Testis (tissue), 2 donors: ENCODE measurements at regions not wholly inside any gene's neighbourhood (a gene's known extent, or its start where the extent isn't known, plus 50 kb on each side); places are given as distances from the start of the nearest gene placed in this dataset.

Experiments used
- DNase-seq: peaks from one replicate; pipeline ENCODE4 v3.0.0-alpha.2; 2019
- H3K27ac ChIP-seq, 2 donors: fragments of 200-600 bp; sonication (generic); one replicate each; pipeline ENCODE4 v1.5.1; 2019
- H3K27me3 ChIP-seq: fragments of 200-600 bp; sonication (generic); one replicate; pipeline ENCODE4 v1.5.1; 2019
- H3K36me3 ChIP-seq: fragments of 200-600 bp; sonication (generic); one replicate; pipeline ENCODE4 v1.5.1; 2017; ENCODE audit warnings: low read depth; ENCODE audit errors: missing control alignments
- H3K4me1 ChIP-seq: fragments of 200-600 bp; sonication (generic); one replicate; pipeline ENCODE4 v1.5.1; 2019
- H3K4me3 ChIP-seq, 2 donors: fragments of 200-600 bp; sonication (generic); one replicate each; pipeline ENCODE4 v1.5.1; 2017 to 2019
- H3K9me3 ChIP-seq: fragments of 200-600 bp; sonication (generic); one replicate; pipeline ENCODE4 v1.5.1; 2017
- POLR2A ChIP-seq: fragments of 450-650 bp; IDR thresholded peaks from one replicate; pipeline ENCODE4 v1.6.1; 2017; ENCODE audit warnings: antibody characterized with exemption, mild to moderate bottlenecking, moderate library complexity
- WGBS, 2 donors: methylation state at CpG; one replicate each; pipeline ENCODE4 v1.1.5; 2018; 5-methylcytosine and 5-hydroxymethylcytosine counted together
- intact Hi-C: fragments of 100-400 bp; cut with DNase I; formaldehyde crosslinking; loops from one replicate; pipeline ENCODE4 v1.15.1; 2023; ENCODE audit warnings: low total_unique reads
- TF ChIP-seq, protein P1 (sequence below), 3 experiments: fragments of 450-650 bp in 2 of 3; fragments of 200-600 bp in 1 of 3; sonication (generic) in 1 of 3; IDR thresholded peaks; one replicate each; pipeline ENCODE4 v1.5.1; 2016 to 2019; ENCODE audit warnings: antibody characterized with exemption in 3 of 3, mild to moderate bottlenecking in 2 of 3, moderate library complexity in 1 of 3

DNA sequence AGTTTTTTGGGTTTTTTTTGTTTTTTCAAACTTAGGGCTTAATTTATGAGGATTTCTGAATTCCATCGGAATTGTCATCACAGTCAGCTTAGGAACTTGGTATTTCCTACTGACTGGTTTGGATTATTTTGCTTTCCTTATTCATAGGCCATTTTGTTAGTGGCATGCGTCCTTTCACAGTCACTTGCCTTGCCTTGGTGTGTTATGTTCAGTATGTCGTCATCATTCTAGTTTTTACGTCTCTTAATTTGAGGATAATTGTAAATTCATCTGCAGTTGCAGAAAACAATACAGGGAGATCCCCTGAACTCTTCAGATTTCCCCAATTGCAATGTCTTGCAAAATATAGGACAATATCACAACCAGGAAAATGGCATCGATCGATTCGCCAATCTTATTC is 485.3 kb downstream of the CBLN2 start:
- H3K9me3 ChIP-seq, result no peaks in the 10 kb centered on the region
- H3K36me3 ChIP-seq, result no peaks in the 10 kb centered on the region
- WGBS, 2 donors, result 89 to 91% methylated on average over 7 of the region's 7 CpGs
- H3K27me3 ChIP-seq, result no peaks in the 10 kb centered on the region
- H3K4me3 ChIP-seq, result no peak overlapping the region
- TF ChIP-seq, protein P1, sequence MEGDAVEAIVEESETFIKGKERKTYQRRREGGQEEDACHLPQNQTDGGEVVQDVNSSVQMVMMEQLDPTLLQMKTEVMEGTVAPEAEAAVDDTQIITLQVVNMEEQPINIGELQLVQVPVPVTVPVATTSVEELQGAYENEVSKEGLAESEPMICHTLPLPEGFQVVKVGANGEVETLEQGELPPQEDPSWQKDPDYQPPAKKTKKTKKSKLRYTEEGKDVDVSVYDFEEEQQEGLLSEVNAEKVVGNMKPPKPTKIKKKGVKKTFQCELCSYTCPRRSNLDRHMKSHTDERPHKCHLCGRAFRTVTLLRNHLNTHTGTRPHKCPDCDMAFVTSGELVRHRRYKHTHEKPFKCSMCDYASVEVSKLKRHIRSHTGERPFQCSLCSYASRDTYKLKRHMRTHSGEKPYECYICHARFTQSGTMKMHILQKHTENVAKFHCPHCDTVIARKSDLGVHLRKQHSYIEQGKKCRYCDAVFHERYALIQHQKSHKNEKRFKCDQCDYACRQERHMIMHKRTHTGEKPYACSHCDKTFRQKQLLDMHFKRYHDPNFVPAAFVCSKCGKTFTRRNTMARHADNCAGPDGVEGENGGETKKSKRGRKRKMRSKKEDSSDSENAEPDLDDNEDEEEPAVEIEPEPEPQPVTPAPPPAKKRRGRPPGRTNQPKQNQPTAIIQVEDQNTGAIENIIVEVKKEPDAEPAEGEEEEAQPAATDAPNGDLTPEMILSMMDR (IDR thresholded peaks at IDR 0.05), result no peak
- TF ChIP-seq POLR2A, result no peak
- intact Hi-C loops, result no loop called here
- no peak for DNase-seq
- H3K27ac ChIP-seq, result no peak overlapping the region
- no peaks in the 10 kb centered on the region for H3K4me1 ChIP-seq

DNA sequence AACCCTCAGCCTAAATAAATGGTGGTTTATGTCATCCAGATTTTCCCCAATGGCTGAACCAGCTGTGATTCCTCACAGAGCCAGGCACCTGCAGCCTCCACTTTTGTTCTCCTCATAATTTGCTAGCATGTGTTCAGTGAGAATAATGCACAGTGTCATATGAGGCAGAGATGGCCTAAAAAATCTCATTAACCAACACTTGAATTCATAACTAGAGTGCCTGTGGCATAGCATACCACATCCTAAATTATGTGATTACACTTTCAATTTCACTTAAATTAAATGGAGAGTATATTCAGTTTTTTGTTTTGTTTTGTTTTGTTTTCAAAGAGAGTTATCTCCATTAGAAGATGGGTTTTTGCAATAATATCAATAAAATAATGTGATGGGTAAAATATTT is 488.0 kb downstream of the CBLN2 start:
- H3K9me3 ChIP-seq, result no peaks in the 10 kb centered on the region
- no peak for DNase-seq
- intact Hi-C loops, result no loop called here

DNA sequence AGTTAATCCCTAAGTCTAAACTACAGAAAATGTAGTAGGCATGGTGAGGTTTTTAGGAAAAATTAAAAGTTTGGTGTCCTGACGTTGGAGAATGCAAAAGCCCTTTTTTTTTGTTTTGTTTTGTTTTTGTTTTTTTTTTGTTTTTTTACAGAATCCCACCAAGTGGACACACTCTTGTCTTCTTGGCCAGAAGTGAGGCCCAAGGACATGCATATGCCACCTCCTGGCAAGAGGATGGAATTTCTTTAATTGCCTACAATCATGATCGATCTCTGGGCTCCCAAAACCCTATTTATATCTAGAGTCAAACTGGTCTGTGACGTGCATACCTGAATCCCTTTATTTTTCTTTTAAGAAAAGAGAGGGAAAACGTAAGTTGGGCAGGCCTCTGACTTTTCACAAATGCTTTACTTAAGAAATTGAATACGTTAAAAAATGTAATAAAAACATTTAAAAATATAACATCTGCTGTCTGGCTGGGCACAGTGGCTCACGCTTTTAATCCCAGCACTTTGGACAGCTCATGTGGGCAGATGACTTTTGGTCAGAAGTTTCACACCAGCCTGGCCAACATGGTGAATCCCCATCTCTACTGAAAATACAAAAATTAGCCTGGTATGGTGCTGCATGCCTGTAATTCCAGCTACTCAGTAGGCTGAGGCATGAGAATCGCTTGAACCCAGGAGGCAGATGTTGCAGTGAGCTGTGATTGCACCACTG is 502.7 kb downstream of the CBLN2 start:
- intact Hi-C loops, result no loop called here
- H3K4me3 ChIP-seq, result no peak overlapping the region
- TF ChIP-seq, protein P1 (IDR thresholded peaks at IDR 0.05), result peak in 1 of 3 experiments; percentile 15
- no peak for TF ChIP-seq POLR2A
- WGBS, 2 donors, result 73 to 78% methylated on average over 7 of the region's 7 CpGs
- H3K36me3 ChIP-seq, result no peaks in the 10 kb centered on the region
- no peak overlapping the region for H3K27ac ChIP-seq
- H3K4me1 ChIP-seq, result no peaks in the 10 kb centered on the region
- H3K27me3 ChIP-seq, result no peaks in the 10 kb centered on the region
- no peaks in the 10 kb centered on the region for H3K9me3 ChIP-seq
- no peak for DNase-seq

More for the DNA sequence above, 488.0 kb downstream of the CBLN2 start:
- H3K4me1 ChIP-seq, result no peaks in the 10 kb centered on the region
- H3K4me3 ChIP-seq, result no peak overlapping the region
- no peaks in the 10 kb centered on the region for H3K36me3 ChIP-seq
- no peaks in the 10 kb centered on the region for H3K27me3 ChIP-seq
- TF ChIP-seq, protein P1 (IDR thresholded peaks at IDR 0.05), result no peak
- no peak for TF ChIP-seq POLR2A
- no peak overlapping the region for H3K27ac ChIP-seq

DNA sequence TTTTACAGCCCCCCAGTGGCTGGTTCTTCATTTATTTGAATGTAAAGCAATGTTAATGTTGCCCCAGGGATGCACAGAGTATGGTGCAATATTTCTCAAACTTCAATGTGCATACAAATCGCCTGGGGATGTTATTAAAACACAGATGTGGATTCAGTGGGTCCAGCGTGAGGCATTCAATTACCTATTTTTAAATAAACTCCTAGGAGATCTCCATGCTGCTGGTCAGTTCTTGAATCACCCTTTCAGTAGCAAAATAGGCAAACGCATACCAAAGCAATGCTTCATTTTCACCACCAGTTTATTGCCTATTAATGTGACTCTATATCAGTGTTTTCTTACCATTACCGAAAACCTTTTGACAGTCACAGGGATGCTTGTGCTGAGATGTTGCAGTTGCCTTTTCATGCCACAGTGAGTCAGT is 530.7 kb downstream of the CBLN2 start:
- intact Hi-C loops, result no loop called here
- Histone ChIP-seq H3K4me1 (no peaks in the 10 kb centered on the region), H3K36me3 (no peaks in the 10 kb centered on the region), H3K9me3 (no peaks in the 10 kb centered on the region), H3K4me3 (no peak overlapping the region), H3K27me3 (no peaks in the 10 kb centered on the region), H3K27ac (no peak overlapping the region)
- TF ChIP-seq POLR2A, result no peak
- TF ChIP-seq, protein P1 (IDR thresholded peaks at IDR 0.05), result no peak
- WGBS, 2 donors, result 69 to 71% methylated on average over 4 of the region's 4 CpGs
- no peak for DNase-seq

DNA sequence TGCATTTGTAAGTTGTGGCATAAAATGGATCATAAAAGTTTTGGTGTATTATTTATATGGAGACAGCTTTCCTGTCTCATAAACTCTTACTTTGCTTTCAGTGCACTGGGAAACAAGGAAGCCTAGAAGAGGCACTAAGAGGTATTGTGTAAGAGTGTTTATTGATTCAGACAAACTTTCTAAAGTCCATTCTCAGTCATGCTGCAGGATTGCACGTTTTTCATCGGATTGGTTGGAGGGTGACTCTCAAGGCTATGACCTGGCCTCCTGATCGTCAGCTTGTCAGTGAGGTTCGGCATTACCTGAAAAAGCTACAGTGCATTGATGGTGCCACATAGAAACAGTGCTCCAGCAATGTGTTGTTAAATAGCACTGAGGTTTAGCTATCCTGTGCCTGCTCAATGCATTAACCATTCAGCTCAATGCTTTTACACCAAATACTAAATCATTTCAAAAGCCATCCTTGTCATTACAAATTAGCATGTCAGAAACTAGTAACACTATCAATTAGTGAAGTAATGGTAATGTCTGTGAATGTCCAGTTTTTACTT is 545.5 kb downstream of the CBLN2 start:
- intact Hi-C loops, result no loop called here

More for the DNA sequence above, 545.5 kb downstream of the CBLN2 start:
- H3K4me1 ChIP-seq, result no peaks in the 10 kb centered on the region
- 82 to 84% methylated on average over 4 of the region's 4 CpGs for WGBS, 2 donors
- no peaks in the 10 kb centered on the region for H3K27me3 ChIP-seq
- no peaks in the 10 kb centered on the region for H3K36me3 ChIP-seq
- no peak for TF ChIP-seq POLR2A
- TF ChIP-seq, protein P1 (IDR thresholded peaks at IDR 0.05), result no peak
- no peaks in the 10 kb centered on the region for H3K9me3 ChIP-seq
- H3K27ac ChIP-seq, result no peak overlapping the region
- no peak for DNase-seq
- no peak overlapping the region for H3K4me3 ChIP-seq
